ENCODE measurements at regions not wholly inside any gene's neighbourhood (a gene's known extent, or its start where the extent isn't known, plus 50 kb on each side); places are given as distances from the start of the nearest gene placed in this dataset.

GRCh38 chr4:145298885-145299284 is 118.5 kb upstream of the OTUD4 start:
- DNase-seq (ENCODE audit: low spot score in 2 of 2) (no peak), ATAC-seq (ENCODE audit: low read depth) (no peak)
- peaks cover 1% of the 10 kb centered on the region for H3K9me3 Mint-ChIP-seq
- no peaks in the 10 kb centered on the region for H3K36me3 Mint-ChIP-seq
- no peaks in the 10 kb centered on the region for H3K4me1 Mint-ChIP-seq
- peaks cover 17% of the 10 kb centered on the region for H3K27me3 Mint-ChIP-seq
- H3K4me3 Mint-ChIP-seq: no peak overlapping the region
- no peak overlapping the region for H3K27ac Mint-ChIP-seq

GRCh38 chr4:145297556-145297955 is 117.2 kb upstream of the OTUD4 start:
- no peak overlapping the region for H3K27ac Mint-ChIP-seq
- H3K9me3 Mint-ChIP-seq: peaks cover 1% of the 10 kb centered on the region
- ATAC-seq (ENCODE audit: low read depth) (no peak), DNase-seq (ENCODE audit: low spot score in 2 of 2) (no peak)
- H3K27me3 Mint-ChIP-seq: peaks cover 14% of the 10 kb centered on the region
- no peak overlapping the region for H3K4me3 Mint-ChIP-seq
- no peaks in the 10 kb centered on the region for H3K36me3 Mint-ChIP-seq
- H3K4me1 Mint-ChIP-seq: no peaks in the 10 kb centered on the region

- H3K27me3 Mint-ChIP-seq: peaks cover 15% of the 10 kb centered on the region
Measured at GRCh38 chr4:145295547-145295946, 115.2 kb upstream of the OTUD4 start.

DNA sequence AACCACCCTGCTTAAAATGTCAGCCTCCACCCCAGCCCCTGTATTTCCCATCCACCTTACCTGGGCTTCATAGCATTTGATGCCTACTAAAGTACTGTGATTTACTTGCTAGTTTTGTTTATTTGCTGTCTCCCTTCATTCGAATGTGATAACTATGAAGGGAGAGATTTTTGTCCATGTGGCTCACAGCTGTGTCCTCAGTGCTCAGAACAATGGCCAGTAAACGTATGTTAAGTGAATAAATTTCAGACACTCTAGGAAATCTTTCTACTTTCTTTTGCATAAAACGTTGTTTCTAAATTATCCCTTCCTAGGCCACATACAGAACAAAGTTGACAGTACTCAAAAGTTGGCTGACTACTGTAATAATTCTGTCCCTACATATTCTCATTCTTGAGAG is 114.7 kb upstream of the OTUD4 start:
- Mint-ChIP-seq H3K4me3 (no peak overlapping the region), H3K27me3 (peaks cover 15% of the 10 kb centered on the region), H3K27ac (no peak overlapping the region), H3K9me3 (peaks cover 4% of the 10 kb centered on the region), H3K4me1 (no peaks in the 10 kb centered on the region), H3K36me3 (no peaks in the 10 kb centered on the region)
- DNase-seq (ENCODE audit: low spot score in 2 of 2) (no peak), ATAC-seq (ENCODE audit: low read depth) (no peak)

More at GRCh38 chr4:145295547-145295946, 115.2 kb upstream of the OTUD4 start:
- peaks cover 4% of the 10 kb centered on the region for H3K9me3 Mint-ChIP-seq
- ATAC-seq (ENCODE audit: low read depth) (no peak), DNase-seq (ENCODE audit: low spot score in 2 of 2) (no peak)
- H3K4me1 Mint-ChIP-seq: no peaks in the 10 kb centered on the region
- no peak overlapping the region for H3K27ac Mint-ChIP-seq
- no peak overlapping the region for H3K4me3 Mint-ChIP-seq
- H3K36me3 Mint-ChIP-seq: no peaks in the 10 kb centered on the region

DNA sequence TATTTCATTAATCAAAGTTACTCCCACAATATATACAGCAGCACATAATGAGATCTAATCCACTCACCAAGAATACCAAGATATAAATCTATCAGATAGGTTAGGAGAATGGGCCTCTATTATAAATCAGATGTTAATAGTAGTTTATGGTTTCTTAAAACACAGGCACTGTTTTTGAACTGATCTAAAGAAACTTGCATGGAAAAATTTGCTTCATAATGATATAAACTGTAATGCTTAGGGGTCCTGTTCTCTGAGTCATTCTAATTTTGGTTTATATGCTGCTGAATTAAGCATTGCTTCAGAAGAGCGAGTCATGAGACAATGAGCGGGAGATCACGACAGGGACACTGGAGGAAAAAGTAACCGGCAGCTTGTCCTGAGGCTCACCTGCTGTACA is 113.3 kb upstream of the OTUD4 start:
- H3K9me3 Mint-ChIP-seq: peaks cover 4% of the 10 kb centered on the region
- no peak overlapping the region for H3K27ac Mint-ChIP-seq
- H3K36me3 Mint-ChIP-seq: no peaks in the 10 kb centered on the region
- ATAC-seq (ENCODE audit: low read depth) (no peak), DNase-seq (ENCODE audit: low spot score in 2 of 2) (no peak)
- H3K4me3 Mint-ChIP-seq: no peak overlapping the region
- no peaks in the 10 kb centered on the region for H3K4me1 Mint-ChIP-seq
- peaks cover 15% of the 10 kb centered on the region for H3K27me3 Mint-ChIP-seq

- no peak for DNase-seq (ENCODE audit: low spot score in 2 of 2)
Measured at GRCh38 chr4:145290955-145291354, 110.6 kb upstream of the OTUD4 start.

DNA sequence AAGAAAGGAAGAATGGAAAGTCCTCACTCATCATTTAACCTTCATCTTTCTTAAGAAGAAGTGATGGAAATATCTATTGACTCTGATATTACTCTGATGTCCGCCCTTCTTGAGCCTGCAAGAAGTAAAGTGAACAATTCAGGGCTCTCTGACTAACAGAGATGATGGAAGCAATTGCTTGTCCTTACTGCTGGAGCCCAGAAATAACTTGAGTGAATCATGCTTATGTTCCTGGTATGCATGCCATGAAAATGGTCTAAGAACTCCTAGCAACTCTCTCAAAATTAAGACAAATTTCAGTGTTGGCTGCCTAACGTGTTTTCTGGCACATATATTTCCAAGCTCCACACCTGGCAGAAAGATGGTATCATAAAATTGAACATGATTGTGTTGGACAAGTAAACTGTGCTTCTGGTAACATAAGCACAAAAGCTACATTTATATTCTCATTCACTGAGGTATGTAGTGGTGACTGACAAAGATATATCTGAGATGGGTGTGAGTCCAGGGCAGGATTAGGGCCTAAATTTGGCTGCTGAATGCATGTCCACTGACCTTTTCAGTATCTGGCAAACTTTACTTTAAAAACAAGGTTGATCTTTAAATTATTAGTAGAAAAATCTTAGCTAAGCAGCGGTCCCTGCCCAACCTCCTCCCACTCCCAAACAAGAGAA is 109.2 kb upstream of the OTUD4 start:
- no peak for ATAC-seq (ENCODE audit: low read depth)
- H3K36me3 Mint-ChIP-seq: no peaks in the 10 kb centered on the region

More at GRCh38 chr4:145290955-145291354, 110.6 kb upstream of the OTUD4 start:
- Mint-ChIP-seq H3K4me1 (no peaks in the 10 kb centered on the region), H3K4me3 (no peak overlapping the region), H3K27me3 (peaks cover 16% of the 10 kb centered on the region), H3K36me3 (no peaks in the 10 kb centered on the region), H3K9me3 (peaks cover 3% of the 10 kb centered on the region), H3K27ac (no peak overlapping the region)
- no peak for ATAC-seq (ENCODE audit: low read depth)

DNA sequence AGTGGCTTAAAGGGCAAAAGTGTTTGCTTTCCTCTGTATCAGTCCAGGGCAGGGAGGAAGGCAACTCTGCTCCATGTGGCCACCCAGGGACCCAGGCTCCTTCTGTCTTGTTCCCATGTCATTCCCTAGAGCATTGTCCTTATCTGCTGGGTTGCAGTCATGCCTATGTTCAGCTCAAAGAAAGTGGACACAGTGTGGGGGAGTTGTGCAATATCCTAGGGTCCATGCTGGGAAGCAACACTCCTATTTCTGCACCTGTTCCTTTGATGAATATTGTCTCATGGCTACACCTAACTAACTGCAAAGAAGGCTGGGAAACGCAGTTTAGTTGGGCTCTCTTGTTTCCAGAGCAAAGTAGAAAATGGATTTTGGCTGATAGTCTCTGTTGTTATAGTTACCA is 107.0 kb upstream of the OTUD4 start:
- no peak overlapping the region for H3K4me3 Mint-ChIP-seq
- ATAC-seq (ENCODE audit: low read depth) (no peak), DNase-seq (ENCODE audit: low spot score in 2 of 2) (no peak)
- H3K27me3 Mint-ChIP-seq: peaks cover 8% of the 10 kb centered on the region
- peaks cover 3% of the 10 kb centered on the region for H3K9me3 Mint-ChIP-seq
- H3K27ac Mint-ChIP-seq: no peak overlapping the region
- H3K36me3 Mint-ChIP-seq: no peaks in the 10 kb centered on the region
- no peaks in the 10 kb centered on the region for H3K4me1 Mint-ChIP-seq

More for the DNA sequence above, 109.2 kb upstream of the OTUD4 start:
- peaks cover 3% of the 10 kb centered on the region for H3K9me3 Mint-ChIP-seq
- no peak overlapping the region for H3K27ac Mint-ChIP-seq
- DNase-seq (ENCODE audit: low spot score in 2 of 2): no peak
- H3K4me1 Mint-ChIP-seq: no peaks in the 10 kb centered on the region
- H3K4me3 Mint-ChIP-seq: no peak overlapping the region
- peaks cover 11% of the 10 kb centered on the region for H3K27me3 Mint-ChIP-seq

DNA sequence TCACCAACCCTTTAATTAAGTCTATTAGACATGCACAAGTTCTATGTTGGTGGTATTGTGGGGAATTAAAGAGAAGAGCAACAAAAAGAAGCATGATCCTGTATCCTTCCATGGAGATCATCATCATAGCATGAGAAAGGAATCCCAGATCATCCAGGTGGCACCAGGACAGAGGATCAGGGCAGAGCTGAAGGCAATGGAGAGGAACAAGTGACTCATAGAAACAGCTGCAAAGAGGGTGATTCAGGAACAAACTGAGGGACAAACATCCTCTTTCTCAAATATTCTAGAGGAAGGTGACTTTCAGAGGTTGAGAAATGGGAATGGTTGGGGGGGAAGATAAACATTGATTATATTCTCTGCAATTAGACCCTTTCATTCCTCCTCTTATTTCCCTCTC is 105.5 kb upstream of the OTUD4 start:
- Mint-ChIP-seq H3K27ac (no peak overlapping the region), H3K9me3 (no peaks in the 10 kb centered on the region), H3K36me3 (no peaks in the 10 kb centered on the region), H3K27me3 (peaks cover 8% of the 10 kb centered on the region), H3K4me1 (no peaks in the 10 kb centered on the region), H3K4me3 (no peak overlapping the region)
- DNase-seq (ENCODE audit: low spot score in 2 of 2) (no peak), ATAC-seq (ENCODE audit: low read depth) (no peak)

DNA sequence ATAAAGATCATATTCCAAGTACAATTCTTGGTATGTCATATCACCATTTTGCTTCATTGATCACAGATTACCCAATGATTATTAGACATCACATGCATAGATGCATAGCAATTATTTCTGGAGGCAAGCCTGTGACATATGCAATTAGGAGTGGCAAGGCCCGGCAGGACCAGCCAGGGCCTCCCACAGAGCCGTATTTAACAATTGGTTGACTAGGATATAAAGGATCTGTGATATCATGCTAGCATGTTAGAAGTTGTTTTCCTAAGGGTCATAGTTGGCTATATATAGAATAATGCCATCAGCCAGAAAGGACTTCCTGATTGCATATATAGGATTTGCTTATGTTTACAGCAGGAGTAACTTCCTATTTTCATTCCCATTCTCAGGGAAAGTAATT is 103.5 kb upstream of the OTUD4 start:
- H3K36me3 Mint-ChIP-seq: no peaks in the 10 kb centered on the region
- ATAC-seq (ENCODE audit: low read depth) (no peak), DNase-seq (ENCODE audit: low spot score in 2 of 2) (no peak)
- H3K27ac Mint-ChIP-seq: no peak overlapping the region
- peaks cover 10% of the 10 kb centered on the region for H3K27me3 Mint-ChIP-seq
- H3K9me3 Mint-ChIP-seq: no peaks in the 10 kb centered on the region
- no peak overlapping the region for H3K4me3 Mint-ChIP-seq
- no peaks in the 10 kb centered on the region for H3K4me1 Mint-ChIP-seq

DNA sequence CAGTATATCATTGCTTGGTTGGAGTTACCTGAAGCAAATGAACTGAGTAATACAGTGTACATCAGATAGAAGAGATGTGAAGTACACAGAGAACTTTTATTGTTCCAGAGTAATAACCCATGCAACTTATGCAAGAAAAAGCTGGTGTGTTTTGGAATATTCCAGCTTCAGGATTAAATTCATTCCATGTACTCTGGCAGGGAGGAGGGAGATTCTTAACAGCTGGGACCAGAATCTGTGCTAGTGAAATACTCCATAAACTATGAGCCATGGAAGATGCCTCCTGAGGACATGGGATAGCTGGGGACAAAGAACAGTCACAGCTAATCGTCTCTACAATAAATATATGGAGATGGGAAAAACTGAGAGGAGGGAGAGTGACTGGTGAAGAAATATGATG is 101.6 kb upstream of the OTUD4 start:
- DNase-seq (ENCODE audit: low spot score in 2 of 2) (no peak), ATAC-seq (ENCODE audit: low read depth) (no peak)
- H3K4me3 Mint-ChIP-seq: no peak overlapping the region
- no peaks in the 10 kb centered on the region for H3K9me3 Mint-ChIP-seq
- no peaks in the 10 kb centered on the region for H3K36me3 Mint-ChIP-seq
- no peaks in the 10 kb centered on the region for H3K4me1 Mint-ChIP-seq
- peaks cover 7% of the 10 kb centered on the region for H3K27me3 Mint-ChIP-seq
- H3K27ac Mint-ChIP-seq: no peak overlapping the region

- Mint-ChIP-seq H3K36me3 (no peaks in the 10 kb centered on the region), H3K27ac (no peak overlapping the region), H3K4me3 (no peak overlapping the region), H3K9me3 (no peaks in the 10 kb centered on the region), H3K27me3 (peaks cover 7% of the 10 kb centered on the region), H3K4me1 (no peaks in the 10 kb centered on the region)
- DNase-seq (ENCODE audit: low spot score in 2 of 2) (no peak), ATAC-seq (ENCODE audit: low read depth) (no peak)
Measured at GRCh38 chr4:145281224-145281623, 100.8 kb upstream of the OTUD4 start.

DNA sequence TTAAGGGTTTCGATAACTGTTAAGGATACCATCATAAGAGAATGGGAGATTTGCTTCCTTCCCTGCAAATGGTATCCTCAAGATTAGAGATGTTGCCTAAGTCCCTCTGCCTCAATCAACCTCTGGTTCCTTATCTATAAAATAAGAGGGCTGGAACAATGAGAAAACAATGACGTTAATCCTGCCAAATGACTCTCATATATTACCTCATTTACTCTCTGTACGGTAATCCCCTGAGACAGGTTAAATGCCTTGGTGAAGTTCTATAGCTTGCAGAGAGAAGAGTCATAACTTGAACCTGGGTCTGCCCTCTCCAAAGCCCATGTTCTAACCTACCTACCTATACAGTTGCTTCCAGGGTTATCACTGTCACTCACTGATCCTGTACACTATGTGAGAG is 100.2 kb upstream of the OTUD4 start:
- H3K4me3 Mint-ChIP-seq: no peak overlapping the region
- H3K4me1 Mint-ChIP-seq: no peaks in the 10 kb centered on the region
- H3K27ac Mint-ChIP-seq: no peak overlapping the region
- no peaks in the 10 kb centered on the region for H3K36me3 Mint-ChIP-seq
- DNase-seq (ENCODE audit: low spot score in 2 of 2): no peak
- no peak for ATAC-seq (ENCODE audit: low read depth)
- peaks cover 7% of the 10 kb centered on the region for H3K27me3 Mint-ChIP-seq
- no peaks in the 10 kb centered on the region for H3K9me3 Mint-ChIP-seq

DNA sequence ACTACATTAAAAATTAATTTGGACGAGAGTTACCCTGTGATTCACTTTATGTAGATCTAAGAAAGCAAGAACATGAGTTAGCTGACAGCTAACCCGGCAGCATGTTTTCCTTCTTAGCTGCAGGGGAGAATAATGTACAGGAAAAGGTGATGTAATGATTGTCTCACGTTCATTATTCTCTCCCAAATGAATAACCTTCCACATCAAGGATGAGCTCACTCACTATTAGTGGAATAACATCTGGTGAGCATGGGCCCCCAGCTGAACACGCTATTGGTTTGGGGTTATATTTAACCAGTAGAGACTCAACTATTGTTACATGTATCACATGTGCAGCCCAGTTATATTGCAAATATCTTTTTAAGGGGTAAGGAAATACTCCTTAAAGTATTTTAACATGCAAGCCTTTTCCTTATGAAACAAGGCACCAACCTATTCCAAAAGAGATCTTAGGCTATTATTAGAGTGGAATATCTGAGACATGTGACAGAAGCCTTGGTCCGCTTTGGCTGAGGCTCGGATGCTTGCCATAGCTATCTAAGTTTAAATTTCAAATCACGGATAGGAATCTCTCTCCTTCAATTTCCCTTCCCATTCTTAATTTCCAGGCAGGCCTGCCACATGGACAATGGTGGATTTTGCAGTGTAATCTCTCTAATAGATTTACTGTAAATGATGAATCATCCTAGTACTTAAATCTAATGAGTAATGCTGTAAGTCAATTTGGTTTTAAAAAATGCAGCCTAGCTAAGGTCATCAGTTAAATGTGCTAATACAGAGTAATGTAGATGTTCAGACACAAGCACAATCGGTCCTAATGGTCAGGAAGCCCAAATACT is 99.0 kb upstream of the OTUD4 start:
- Mint-ChIP-seq H3K4me3 (no peak overlapping the region), H3K27me3 (peaks cover 7% of the 10 kb centered on the region), H3K9me3 (no peaks in the 10 kb centered on the region), H3K4me1 (no peaks in the 10 kb centered on the region), H3K36me3 (no peaks in the 10 kb centered on the region), H3K27ac (no peak overlapping the region)
- ATAC-seq (ENCODE audit: low read depth): no peak
- no peak for DNase-seq (ENCODE audit: low spot score in 2 of 2)
